Neural progenitor cell (in vitro differentiated cells): ENCODE measurements at regions not wholly inside any gene's neighbourhood (a gene's known extent, or its start where the extent isn't known, plus 50 kb on each side); places are given as distances from the start of the nearest gene placed in this dataset.

ENCODE experiments used
- EZH2 ChIP-seq: fragments of 200-600 bp; sonication (generic); IDR thresholded peaks from 2 replicates; pipeline ENCODE4 v1.6.1; 2017; ENCODE audit warnings: antibody characterized with exemption, mild to moderate bottlenecking, moderate library complexity
- EZH2phosphoT487 ChIP-seq: fragments of 200-600 bp; sonication (generic); IDR thresholded peaks from 2 replicates; pipeline ENCODE4 v1.6.1; 2017; ENCODE audit warnings: antibody characterized with exemption
- TF ChIP-seq, protein P1 (sequence below): fragments of 200-600 bp; sonication (generic); IDR thresholded peaks from 2 replicates; pipeline ENCODE4 v1.5.1; 2017; ENCODE audit warnings: antibody characterized with exemption, mild to moderate bottlenecking

DNA sequence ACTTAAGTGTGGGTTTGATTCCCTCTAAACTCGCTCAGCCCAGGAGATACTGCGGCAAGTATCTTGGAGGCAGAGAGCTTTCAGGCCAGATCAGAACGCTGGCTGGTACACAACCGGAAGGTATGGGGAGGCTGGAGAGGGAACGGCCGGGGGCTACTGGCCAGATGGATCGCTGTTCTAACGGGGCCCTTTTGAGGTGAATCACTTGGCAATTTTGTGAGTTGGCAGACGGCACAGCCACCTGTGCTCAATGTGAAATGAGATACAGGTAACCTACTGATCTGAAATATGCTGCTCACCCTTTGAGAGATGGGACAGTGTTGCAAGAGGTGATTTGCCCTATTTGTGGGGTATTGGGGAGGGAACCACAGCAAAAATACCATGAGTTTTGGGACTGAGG, 622.9 kb upstream of the RBFOX1 start:
- TF ChIP-seq, protein P1, sequence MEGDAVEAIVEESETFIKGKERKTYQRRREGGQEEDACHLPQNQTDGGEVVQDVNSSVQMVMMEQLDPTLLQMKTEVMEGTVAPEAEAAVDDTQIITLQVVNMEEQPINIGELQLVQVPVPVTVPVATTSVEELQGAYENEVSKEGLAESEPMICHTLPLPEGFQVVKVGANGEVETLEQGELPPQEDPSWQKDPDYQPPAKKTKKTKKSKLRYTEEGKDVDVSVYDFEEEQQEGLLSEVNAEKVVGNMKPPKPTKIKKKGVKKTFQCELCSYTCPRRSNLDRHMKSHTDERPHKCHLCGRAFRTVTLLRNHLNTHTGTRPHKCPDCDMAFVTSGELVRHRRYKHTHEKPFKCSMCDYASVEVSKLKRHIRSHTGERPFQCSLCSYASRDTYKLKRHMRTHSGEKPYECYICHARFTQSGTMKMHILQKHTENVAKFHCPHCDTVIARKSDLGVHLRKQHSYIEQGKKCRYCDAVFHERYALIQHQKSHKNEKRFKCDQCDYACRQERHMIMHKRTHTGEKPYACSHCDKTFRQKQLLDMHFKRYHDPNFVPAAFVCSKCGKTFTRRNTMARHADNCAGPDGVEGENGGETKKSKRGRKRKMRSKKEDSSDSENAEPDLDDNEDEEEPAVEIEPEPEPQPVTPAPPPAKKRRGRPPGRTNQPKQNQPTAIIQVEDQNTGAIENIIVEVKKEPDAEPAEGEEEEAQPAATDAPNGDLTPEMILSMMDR, result no peak
- TF ChIP-seq EZH2, result no peak
- no peak for TF ChIP-seq EZH2phosphoT487
